ENCODE measurements at regions not wholly inside any gene's neighbourhood (a gene's known extent, or its start where the extent isn't known, plus 50 kb on each side); places are given as distances from the start of the nearest gene placed in this dataset.

- in situ Hi-C loops (cut with MboI), result no loop called here
- no peak overlapping the region for H3K4me2 ChIP-seq (ENCODE audit: insufficient read depth, low read length)
- CTCF ChIA-PET (ENCODE audit: low intra/inter-chr PET ratio), result no interaction called here
- TF ChIP-seq TAL1 (IDR thresholded peaks at IDR 0.05), result no peak
- no peak for TF ChIP-seq STAT5B (CRISPR knock-in tag; IDR thresholded peaks at IDR 0.05)
- TF ChIP-seq CHD4 (IDR thresholded peaks at IDR 0.05; ENCODE audit: insufficient read depth, insufficient replicate concordance, low read depth, low read length, poor library complexity, severe bottlenecking), result no peak
- TF ChIP-seq DMBX1 (CRISPR knock-in tag; IDR thresholded peaks at IDR 0.05; ENCODE audit: borderline replicate concordance), result no peak
- TF ChIP-seq DIDO1 (tag; IDR thresholded peaks at IDR 0.05; ENCODE audit: low read depth), result no peak
- no peak for TF ChIP-seq JUN (IDR thresholded peaks at IDR 0.05; ENCODE audit: borderline replicate concordance, low read depth, low read length)
- no peak for TF ChIP-seq JUN (CRISPR knock-in tag; IDR thresholded peaks at IDR 0.05; ENCODE audit: borderline replicate concordance)
- TF ChIP-seq USF2 (CRISPR knock-in tag; IDR thresholded peaks at IDR 0.05), result 0 out of 2 replicates have a peak, but pooled peaks have one; percentile 21
- no peak for TF ChIP-seq SRSF1 (IDR thresholded peaks at IDR 0.05; ENCODE audit: low read depth, low read length)
- TF ChIP-seq JUND (IDR thresholded peaks at IDR 0.05; ENCODE audit: borderline replicate concordance, low read depth, low read length), result no peak
- no peak for TF ChIP-seq JUND (tag; IDR thresholded peaks at IDR 0.05; ENCODE audit: borderline replicate concordance, low read depth, low read length)
- TF ChIP-seq SFPQ (IDR thresholded peaks at IDR 0.05; ENCODE audit: low read depth, low read length), result no peak
- no peak for TF ChIP-seq MBD1 (CRISPR knock-in tag; IDR thresholded peaks at IDR 0.05)
- TF ChIP-seq CREM (IDR thresholded peaks at IDR 0.05; ENCODE audit: low read depth), result no peak
- peak; percentile 78 for TF ChIP-seq TFE3 (CRISPR knock-in tag; IDR thresholded peaks at IDR 0.05)
Measured at GRCh38 chr21:38720074-38720473, 85.7 kb upstream of the ETS2 start.

More at GRCh38 chr21:38720074-38720473, 85.7 kb upstream of the ETS2 start:
- Histone ChIP-seq H3K79me2 (ENCODE audit: control insufficient read depth, insufficient read depth, low read length) (no peaks in the 10 kb centered on the region), H4K20me1 (replicated peaks; ENCODE audit: control insufficient read depth, insufficient read depth, low read length) (no peaks in the 10 kb centered on the region), H3K9ac (ENCODE audit: insufficient read depth in 1 of 2, low read depth in 2 of 2, low read length in 2 of 2) (no peak overlapping the region), H3K4me1 (replicated peaks in 1 of 2; ENCODE audit: control insufficient read depth in 2 of 2, insufficient read depth in 2 of 2, low read length in 2 of 2) (no peaks in the 10 kb centered on the region), H3K27me3 (ENCODE audit: control insufficient read depth in 2 of 2, insufficient read depth in 2 of 2, low read length in 2 of 2) (peaks cover 32 to 35% of the 10 kb centered on the region in 2 experiments), H3K36me3 (ENCODE audit: control insufficient read depth, insufficient read depth, low read length) (no peaks in the 10 kb centered on the region), H3K9me3 (replicated peaks; ENCODE audit: control insufficient read depth, insufficient read depth, low read depth, low read length) (no peaks in the 10 kb centered on the region), H3K27ac (ENCODE audit: extremely low read depth, low read depth, low read length) (no peak overlapping the region), H3K9me1 (ENCODE audit: control insufficient read depth, insufficient read depth, low read length) (no peaks in the 10 kb centered on the region), H2AFZ (ENCODE audit: low read depth, low read length) (no peak overlapping the region), H3K4me3 (no peak overlapping the region)
- 3% methylated on average over 6 of the region's 6 CpGs for WGBS (ENCODE audit: insufficient coverage, low coverage, missing lambda C conversion rate)
- BruUV-seq (replicated peaks), result no TSS peak
- FAIRE-seq, result no peak
- POLR2A ChIA-PET, result interaction anchor here (1.4 kb wide), 1 partner anchor 10 kb away, joined by 3 read pairs; no protein-coding TSS in a partner anchor
- ATAC-seq, result no peak
- no peak for DNase-seq (ENCODE audit: extremely low read depth in 1 of 4, low spot score in 3 of 4)
- intact Hi-C loops (cut with micrococcal nuclease), result no loop called here
